Cardiac fibroblast (primary cell): ENCODE measurements at regions not wholly inside any gene's neighbourhood (a gene's known extent, or its start where the extent isn't known, plus 50 kb on each side); places are given as distances from the start of the nearest gene placed in this dataset.

ENCODE experiments used
- DNase-seq, 2 donors: peaks; one replicate each; pipeline versions ENCODE4 v3.0.0 to v3.0.0-alpha.2; 2010; ENCODE audit warnings: low read depth in 2 of 2
- H3K4me3 ChIP-seq, 2 donors: replicated peaks in 1 of 2; 1 replicate in 1 of 2; 2 replicates in 1 of 2; pipeline ENCODE4 v1.5.1; 2011; ENCODE audit warnings: low read depth in 2 of 2, low read length in 2 of 2, mild to moderate bottlenecking in 2 of 2, moderate library complexity in 1 of 2
- CTCF ChIP-seq: IDR thresholded peaks from one replicate; pipeline ENCODE4 v1.5.1; 2011; ENCODE audit warnings: low read depth, mild to moderate bottlenecking, low read length, inconsistent platforms

GRCh38 chr14:97539411-97539795 is 742.2 kb downstream of the VRK1 start:
- no peak for TF ChIP-seq CTCF
- DNase-seq, result no peak

GRCh38 chr14:97539884-97540283 is 742.7 kb downstream of the VRK1 start:
- no peak for TF ChIP-seq CTCF
- H3K4me3 ChIP-seq, result no peak overlapping the region
- no peak for DNase-seq

More at GRCh38 chr14:97539411-97539795, 742.2 kb downstream of the VRK1 start:
- no peak overlapping the region for H3K4me3 ChIP-seq

- DNase-seq, result no peak
- no peak for TF ChIP-seq CTCF
- H3K4me3 ChIP-seq, result no peak overlapping the region
These were observed 746.0 kb downstream of the VRK1 start for GRCh38 chr14:97543221-97543620.

GRCh38 chr14:97543816-97544215 is 746.6 kb downstream of the VRK1 start:
- H3K4me3 ChIP-seq, result no peak overlapping the region
- no peak for TF ChIP-seq CTCF
- DNase-seq, result no peak

GRCh38 chr14:97544571-97544970 is 747.4 kb downstream of the VRK1 start:
- H3K4me3 ChIP-seq, result no peak overlapping the region
- DNase-seq, result no peak
- TF ChIP-seq CTCF, result no peak

GRCh38 chr14:97546491-97547230 is 749.5 kb downstream of the VRK1 start:
- TF ChIP-seq CTCF, result no peak
- H3K4me3 ChIP-seq, result no peak overlapping the region
- DNase-seq, result no peak

GRCh38 chr14:97550463-97550862 is 753.3 kb downstream of the VRK1 start:
- H3K4me3 ChIP-seq, result no peak overlapping the region
- no peak for TF ChIP-seq CTCF
- no peak for DNase-seq
